Spleen (tissue), 7 donors: ENCODE measurements at regions not wholly inside any gene's neighbourhood (a gene's known extent, or its start where the extent isn't known, plus 50 kb on each side); places are given as distances from the start of the nearest gene placed in this dataset.

Experiments used
- POLR2A ChIP-seq, 3 donors: fragments of 450-650 bp; IDR thresholded peaks; one replicate each; pipeline ENCODE4 v1.5.1; 2017; ENCODE audit warnings: antibody characterized with exemption in 3 of 3, mild to moderate bottlenecking in 1 of 3
- POLR2AphosphoS5 ChIP-seq, 3 donors: sonication (generic); formaldehyde crosslinking; IDR thresholded peaks; one replicate each; pipeline ENCODE4 v1.5.1; 2017; ENCODE audit warnings: antibody characterized with exemption in 3 of 3
- TF ChIP-seq, protein P1 (sequence below), 11 experiments: fragments of 200-600 bp in 7 of 11; fragments of 450-650 bp in 4 of 11; sonication (generic) in 4 of 11; IDR thresholded peaks in 8 of 11; conservative IDR thresholded peaks in 3 of 11; 1 replicate in 7 of 11; 2 replicates in 4 of 11; pipeline versions ENCODE4 v1.4.0 to v1.8.0; 2016 to 2021; ENCODE audit warnings: antibody characterized with exemption in 11 of 11, inconsistent platforms in 4 of 11, mild to moderate bottlenecking in 1 of 11
- donor health status: DM: no; HTN: no; CAD: no; lungs with moderate emphysema.
- donor health status: DM: no; HTN: no; CAD: no.
- donor health status: DM: no; HTN: no; CAD: no.

DNA sequence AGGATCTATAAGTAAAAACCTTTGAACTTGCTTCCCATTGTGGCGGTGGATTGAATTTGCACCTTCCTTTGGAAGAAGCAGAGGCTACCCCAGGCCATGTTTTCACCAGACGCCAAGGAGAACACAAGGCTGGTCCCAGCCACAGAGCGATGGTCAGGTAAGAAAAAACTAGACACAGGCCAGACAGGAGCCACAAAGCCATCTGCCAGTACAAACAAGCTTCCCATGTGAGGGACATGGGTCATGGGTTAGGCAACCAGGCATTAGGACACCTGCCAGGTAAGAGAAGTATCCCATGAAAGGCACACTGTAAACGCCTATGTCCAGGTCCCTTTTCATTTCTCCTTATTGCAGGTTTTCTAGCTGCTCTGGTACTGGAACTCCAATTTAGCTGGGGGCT lies 190.2 kb downstream of the KLF13 start:
- TF ChIP-seq, protein P1, sequence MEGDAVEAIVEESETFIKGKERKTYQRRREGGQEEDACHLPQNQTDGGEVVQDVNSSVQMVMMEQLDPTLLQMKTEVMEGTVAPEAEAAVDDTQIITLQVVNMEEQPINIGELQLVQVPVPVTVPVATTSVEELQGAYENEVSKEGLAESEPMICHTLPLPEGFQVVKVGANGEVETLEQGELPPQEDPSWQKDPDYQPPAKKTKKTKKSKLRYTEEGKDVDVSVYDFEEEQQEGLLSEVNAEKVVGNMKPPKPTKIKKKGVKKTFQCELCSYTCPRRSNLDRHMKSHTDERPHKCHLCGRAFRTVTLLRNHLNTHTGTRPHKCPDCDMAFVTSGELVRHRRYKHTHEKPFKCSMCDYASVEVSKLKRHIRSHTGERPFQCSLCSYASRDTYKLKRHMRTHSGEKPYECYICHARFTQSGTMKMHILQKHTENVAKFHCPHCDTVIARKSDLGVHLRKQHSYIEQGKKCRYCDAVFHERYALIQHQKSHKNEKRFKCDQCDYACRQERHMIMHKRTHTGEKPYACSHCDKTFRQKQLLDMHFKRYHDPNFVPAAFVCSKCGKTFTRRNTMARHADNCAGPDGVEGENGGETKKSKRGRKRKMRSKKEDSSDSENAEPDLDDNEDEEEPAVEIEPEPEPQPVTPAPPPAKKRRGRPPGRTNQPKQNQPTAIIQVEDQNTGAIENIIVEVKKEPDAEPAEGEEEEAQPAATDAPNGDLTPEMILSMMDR (IDR thresholded peaks at IDR 0.05 in 8 of 11, conservative IDR thresholded peaks at IDR 0.05 in 3 of 11) = no peak
- TF ChIP-seq POLR2A (IDR thresholded peaks at IDR 0.05) = no peak
- no peak for TF ChIP-seq POLR2AphosphoS5 (IDR thresholded peaks at IDR 0.05)
